Lung (tissue), 11 donors: ENCODE measurements at regions not wholly inside any gene's neighbourhood (a gene's known extent, or its start where the extent isn't known, plus 50 kb on each side); places are given as distances from the start of the nearest gene placed in this dataset.
"Not testable (repeated sequence)": the region's sequence is repeated elsewhere in the genome, so short reads cannot be mapped to it uniquely, and the experiment has no call there.

ENCODE experiments used
- ATAC-seq: fragments of 200-7000 bp; cut with Tn5 transposase; one replicate; pipeline ENCODE4 v1.9.1; 2020; ENCODE audit warnings: moderate number of reproducible peaks; ENCODE audit not compliant: insufficient read depth, low FRiP score
- DNase-seq, 3 donors: peaks; one replicate each; pipeline ENCODE4 v3.0.0-alpha.2; 2013 to 2017
- H3K27ac ChIP-seq, 2 donors: one replicate each; pipeline ENCODE4 v1.5.1; 2013; ENCODE audit warnings: mild to moderate bottlenecking in 2 of 2, moderate library complexity in 2 of 2, control low read depth in 1 of 2, inconsistent platforms in 1 of 2, low read depth in 1 of 2, low read length in 1 of 2
- H3K27me3 ChIP-seq, 3 donors: one replicate each; pipeline ENCODE4 v1.5.1; 2013; ENCODE audit warnings: low read length in 2 of 3; ENCODE audit not compliant: control insufficient read depth in 3 of 3, insufficient read depth in 3 of 3
- H3K36me3 ChIP-seq, 4 donors: one replicate each; pipeline ENCODE4 v1.5.1; 2013; ENCODE audit warnings: low read length in 4 of 4, mild to moderate bottlenecking in 1 of 4, moderate library complexity in 1 of 4; ENCODE audit not compliant: control insufficient read depth in 4 of 4, insufficient read depth in 4 of 4
- H3K4me1 ChIP-seq, 5 donors: one replicate each; pipeline ENCODE4 v1.5.1; 2013; ENCODE audit warnings: low read length in 5 of 5, mild to moderate bottlenecking in 2 of 5, moderate library complexity in 1 of 5; ENCODE audit not compliant: control insufficient read depth in 5 of 5, insufficient read depth in 5 of 5
- H3K4me3 ChIP-seq: one replicate; pipeline ENCODE4 v1.5.1; 2013; ENCODE audit warnings: mild to moderate bottlenecking, control low read depth, moderate library complexity
- H3K9ac ChIP-seq, 2 donors: one replicate each; pipeline ENCODE4 v1.5.1; 2013; ENCODE audit warnings: low read length in 2 of 2, control low read depth in 1 of 2; ENCODE audit not compliant: insufficient read depth in 1 of 2
- H3K9me3 ChIP-seq, 4 donors: one replicate each; pipeline ENCODE4 v1.5.1; 2013; ENCODE audit warnings: low read length in 3 of 4, mild to moderate bottlenecking in 1 of 4, moderate library complexity in 1 of 4; ENCODE audit not compliant: control insufficient read depth in 4 of 4, insufficient read depth in 3 of 4
- CTCF ChIP-seq: IDR thresholded peaks from 2 replicates; pipeline ENCODE4 v1.5.1; 2012; ENCODE audit warnings: mild to moderate bottlenecking; ENCODE audit errors: control extremely low read depth, extremely low read depth
- WGBS, 2 donors: extraction: QIAGEN DNeasy Blood & Tissue Kit; methylation state at CpG; one replicate each; pipeline ENCODE4 v1.1.7; 2013; 5-methylcytosine and 5-hydroxymethylcytosine counted together
- donor health status: control.
- donor health status: control.
- donor health status: Bipolar disorder and iron deficiency.
- donor health status: healthy.
- donor health status: DM: yes; HTN: yes; CAD: no.

DNA sequence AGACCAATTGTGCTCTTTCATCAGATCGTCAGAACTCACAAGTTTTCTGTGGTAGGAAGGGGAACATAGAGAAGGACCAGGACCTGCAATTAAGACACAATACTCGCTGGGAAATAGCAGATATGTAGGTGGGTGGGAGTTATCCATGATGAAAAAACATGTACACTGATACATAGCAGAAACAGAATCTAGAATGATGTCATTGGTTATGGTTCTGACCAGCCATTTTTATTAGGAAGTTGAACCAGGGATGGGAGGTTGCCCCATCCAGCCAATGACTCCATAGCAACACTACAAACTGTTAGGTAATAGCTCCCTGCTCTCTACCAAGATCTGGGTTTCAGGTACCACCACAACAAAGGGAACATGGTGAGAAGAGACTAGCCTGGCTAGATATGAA lies 393.5 kb upstream of the PBX1 start:
- no peaks in the 10 kb centered on the region for H3K4me1 ChIP-seq
- TF ChIP-seq CTCF: no peak
- H3K9ac ChIP-seq: no peak overlapping the region
- no peaks in the 10 kb centered on the region for H3K9me3 ChIP-seq
- H3K27ac ChIP-seq: no peak overlapping the region
- WGBS, 2 donors: 75 to 82% methylated on average over 2 of the region's 2 CpGs
- no peaks in the 10 kb centered on the region for H3K36me3 ChIP-seq
- ATAC-seq (no peak), DNase-seq (no peak)
- no peak overlapping the region for H3K4me3 ChIP-seq
- H3K27me3 ChIP-seq: no peaks in the 10 kb centered on the region

DNA sequence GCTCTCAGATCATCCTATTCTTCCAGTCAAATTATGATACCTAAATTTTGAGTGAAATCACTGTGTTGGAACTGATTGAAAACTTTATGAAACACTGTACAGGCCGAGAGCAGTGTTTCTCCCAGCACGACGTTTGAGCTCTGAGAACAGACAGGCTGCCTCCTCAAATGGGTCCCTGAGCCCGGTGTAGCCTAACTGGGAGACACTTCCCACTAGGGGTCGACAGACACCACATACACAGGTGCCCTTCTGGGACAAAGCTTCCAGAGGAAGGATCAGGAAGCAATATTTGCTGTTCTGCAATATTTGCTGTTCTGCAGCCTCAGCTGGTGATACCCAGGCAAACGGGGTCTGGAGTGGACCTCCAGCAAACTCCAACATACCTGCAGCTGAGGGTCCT lies 392.5 kb upstream of the PBX1 start:
- H3K4me1 ChIP-seq, H3K9ac ChIP-seq, ATAC-seq, H3K27me3 ChIP-seq, H3K4me3 ChIP-seq, H3K36me3 ChIP-seq, H3K27ac ChIP-seq, H3K9me3 ChIP-seq: not testable (repeated sequence)
- 71 to 75% methylated on average over 6 of the region's 6 CpGs for WGBS, 2 donors
- peak in 1 of 3 donors; percentile 12 for DNase-seq

DNA sequence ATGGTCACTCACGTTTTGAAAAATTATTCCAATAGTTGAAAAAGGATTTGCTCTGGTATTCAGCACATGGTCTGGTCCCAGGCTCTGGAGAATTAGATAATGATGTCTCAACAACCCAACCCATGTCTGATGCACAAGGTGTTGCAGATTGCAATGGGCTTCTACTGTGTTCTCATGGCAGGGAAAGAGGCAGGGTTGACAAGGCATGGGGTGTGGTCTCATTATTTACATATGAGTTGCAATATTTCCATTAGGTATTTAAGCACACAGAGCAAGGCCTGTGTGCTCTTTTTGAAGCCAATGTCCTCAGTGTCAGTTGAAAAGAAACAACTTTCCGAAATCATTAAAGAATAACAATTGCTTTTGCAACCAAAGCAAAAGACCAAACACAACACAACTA lies 381.9 kb upstream of the PBX1 start:
- Histone ChIP-seq H3K27me3 (no peaks in the 10 kb centered on the region), H3K4me1 (peaks cover 0 to 4% (median 0%) of the 10 kb centered on the region in 5 donors), H3K36me3 (no peaks in the 10 kb centered on the region), H3K27ac (no peak overlapping the region), H3K9me3 (no peaks in the 10 kb centered on the region), H3K9ac (no peak overlapping the region), H3K4me3 (no peak overlapping the region)
- 85 to 86% methylated on average over 2 of the region's 2 CpGs for WGBS, 2 donors
- ATAC-seq: no peak
- DNase-seq: no peak
- no peak for TF ChIP-seq CTCF

DNA sequence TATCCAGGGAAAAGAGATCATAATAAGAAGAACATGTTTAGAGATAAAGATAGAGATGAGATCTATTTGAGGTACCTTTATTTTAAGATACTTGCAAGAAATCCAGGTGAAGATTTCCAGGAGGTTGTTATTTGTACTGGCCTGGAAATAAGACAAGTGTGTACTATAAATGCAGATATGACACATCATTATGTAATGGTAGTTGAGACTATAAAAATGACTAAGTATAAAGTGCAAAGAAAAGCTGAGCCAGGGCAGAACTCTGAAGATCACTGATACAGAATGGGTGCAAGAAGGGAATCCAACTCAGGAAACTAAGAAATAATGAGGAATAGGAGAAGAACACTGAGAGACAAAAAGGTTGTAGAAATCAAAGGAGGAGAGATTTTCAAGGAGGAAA lies 378.2 kb upstream of the PBX1 start:
- H3K9ac ChIP-seq: no peak overlapping the region
- H3K4me3 ChIP-seq: no peak overlapping the region
- TF ChIP-seq CTCF: no peak
- DNase-seq (no peak), ATAC-seq (no peak)
- H3K27ac ChIP-seq: no peak overlapping the region
- no peaks in the 10 kb centered on the region for H3K9me3 ChIP-seq
- no peaks in the 10 kb centered on the region for H3K27me3 ChIP-seq
- H3K4me1 ChIP-seq: no peaks in the 10 kb centered on the region
- no peaks in the 10 kb centered on the region for H3K36me3 ChIP-seq
